Body of pancreas (tissue), 4 donors: ENCODE measurements at regions not wholly inside any gene's neighbourhood (a gene's known extent, or its start where the extent isn't known, plus 50 kb on each side); places are given as distances from the start of the nearest gene placed in this dataset.
"Not testable (repeated sequence)": the region's sequence is repeated elsewhere in the genome, so short reads cannot be mapped to it uniquely, and the experiment has no call there.

ENCODE experiments used
- CTCF ChIP-seq, 7 experiments: fragments of 450-650 bp in 4 of 7; fragments of 200-600 bp in 3 of 7; sonication (generic) in 3 of 7; IDR thresholded peaks; one replicate each; pipeline ENCODE4 v1.5.1; 2016 to 2019; ENCODE audit warnings: antibody characterized with exemption in 7 of 7
- POLR2A ChIP-seq, 3 donors: fragments of 450-650 bp; IDR thresholded peaks; one replicate each; pipeline ENCODE4 v1.6.1; 2016; ENCODE audit warnings: antibody characterized with exemption in 3 of 3, mild to moderate bottlenecking in 2 of 3

- TF ChIP-seq CTCF, POLR2A (IDR thresholded peaks at IDR 0.05): not testable (repeated sequence)
These were observed 409.1 kb downstream of the ICE1 start for GRCh38 chr5:5831622-5832021.
